Heart right ventricle (tissue), 16 donors: ENCODE measurements at regions not wholly inside any gene's neighbourhood (a gene's known extent, or its start where the extent isn't known, plus 50 kb on each side); places are given as distances from the start of the nearest gene placed in this dataset.
A peak's percentile ranks its signal among the peaks of the same experiment; 100 is the strongest.

Experiments used
- ATAC-seq, 8 donors: fragments of 200-7000 bp; cut with Tn5 transposase; one replicate each; pipeline ENCODE4 v1.9.1; 2020; ENCODE audit warnings: mild to moderate bottlenecking in 8 of 8, moderate library complexity in 8 of 8, moderate number of reproducible peaks in 1 of 8
- DNase-seq, 2 donors: peaks; one replicate each; pipeline ENCODE4 v3.0.0-alpha.2; 2020
- H3K27ac ChIP-seq, 10 donors: fragments of 200-600 bp; sonication (generic) in 2 of 10; one replicate each; pipeline versions ENCODE4 v1.5.0 to v1.8.0; 2020 to 2022; ENCODE audit warnings: mild to moderate bottlenecking in 3 of 10
- H3K27me3 ChIP-seq, 7 donors: fragments of 200-600 bp; one replicate each; pipeline ENCODE4 v1.8.0; 2021 to 2022; ENCODE audit warnings: mild to moderate bottlenecking in 2 of 7
- H3K36me3 ChIP-seq, 9 donors: fragments of 200-600 bp; sonication (generic) in 1 of 9; one replicate each; pipeline versions ENCODE4 v1.5.0 to v1.8.0; 2020 to 2022; ENCODE audit warnings: mild to moderate bottlenecking in 2 of 9
- H3K4me1 ChIP-seq, 9 donors: fragments of 200-600 bp; sonication (generic) in 1 of 9; one replicate each; pipeline versions ENCODE4 v1.5.0 to v1.8.0; 2020 to 2022; ENCODE audit warnings: mild to moderate bottlenecking in 4 of 9
- H3K4me3 ChIP-seq, 10 donors: fragments of 200-600 bp; sonication (generic) in 2 of 10; one replicate each; pipeline versions ENCODE4 v1.5.0 to v1.8.0; 2020 to 2022; ENCODE audit warnings: mild to moderate bottlenecking in 7 of 10, moderate library complexity in 2 of 10
- H3K9me3 ChIP-seq, 11 donors: fragments of 200-600 bp in 10 of 11; sonication (generic) in 2 of 11; one replicate each; pipeline versions ENCODE4 v1.5.0 to v1.8.0; 2013 to 2022; ENCODE audit warnings: mild to moderate bottlenecking in 2 of 11, control low read depth in 1 of 11, moderate library complexity in 1 of 11
- WGBS, 2 donors: extraction: QIAGEN DNeasy Blood & Tissue Kit; methylation state at CpG; one replicate each; pipeline ENCODE4 v1.1.7; 2013; ENCODE audit warnings: inconsistent platforms in 1 of 2; 5-methylcytosine and 5-hydroxymethylcytosine counted together
- intact Hi-C, 10 donors: fragments of 100-400 bp; cut with DNase I; formaldehyde crosslinking; loops; one replicate each; pipeline versions ENCODE4 v1.11.1 to v1.14.2; 2022
- TF ChIP-seq, protein P1 (sequence below), 9 donors: fragments of 200-600 bp; sonication (generic) in 2 of 9; IDR thresholded peaks; one replicate each; pipeline versions ENCODE4 v1.5.0 to v1.8.0; 2021 to 2022; ENCODE audit warnings: antibody characterized with exemption in 9 of 9, mild to moderate bottlenecking in 5 of 9, moderate library complexity in 1 of 9
- donor health status: Arrhythmogenic right ventricular cardiomyopathy.
- donor health status: ischemic (EF 13 %, LVEDD 7.1; RV severe dilation, severe dysfunction).
- donor health status: healthy with polysubstance abuse.
- donor health status: DM: no; HTN: yes; CAD: no.
- donor health status: DM: no; HTN: no; CAD: no.
- donor health status: ischemic (EF 25% LVEDD 6.9; RV normal size, moderate dysfunction).
- donor health status: ischemic (EF 25% LVEDD 5.7; RV mildly dilated, moderate dysfunction).
- donor health status: healthy.
- donor health status: DM: yes; HTN: yes; CAD: no.
- donor health status: Ischemic cardiomyopathy.
- donor health status: ischemic (EF 35%, LVEDD 5.7; RV mildly dilated, moderate dysfunction).
- donor health status: nonischemic (EF 11% LVEDD 7.7; RV severe dilation, severe dysfunction).
- donor health status: DM: yes; HTN: yes; CAD: no.
- donor health status: PGD.
- donor health status: ischemic (EF 29% LVEDD 5.4; RV normal size, mild dysfunction).
- donor health status: nonischemic (EF 23%, LVEDD 6.1; RV moderate dilation, normal function).

DNA sequence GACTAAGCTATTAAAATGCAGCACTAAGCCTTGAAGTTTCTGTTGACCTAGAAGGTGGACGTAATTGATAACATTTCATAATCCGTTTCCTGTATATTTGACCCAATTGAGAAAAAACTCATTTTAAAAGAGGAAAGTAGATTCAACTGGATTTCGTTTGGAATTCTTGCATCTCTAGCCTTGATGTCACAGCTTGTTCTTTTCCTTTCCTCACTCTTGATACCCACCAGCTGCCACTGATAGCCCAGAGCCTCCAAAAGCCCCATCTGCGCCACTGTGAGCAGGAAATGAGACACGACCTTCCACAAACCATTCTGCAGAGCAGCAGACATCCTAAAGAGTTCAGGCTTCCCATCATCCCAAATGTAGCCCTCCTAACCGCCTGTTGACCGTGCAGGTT is 61.8 kb downstream of the FOXB1 start:
- Histone ChIP-seq H3K4me1 (no peaks in the 10 kb centered on the region), H3K9me3 (peaks cover 0 to 20% (median 18%) of the 10 kb centered on the region in 11 donors), H3K36me3 (no peaks in the 10 kb centered on the region), H3K27me3 (peaks cover 0 to 32% (median 16%) of the 10 kb centered on the region in 7 donors), H3K4me3 (no peak overlapping the region), H3K27ac (no peak overlapping the region)
- TF ChIP-seq, protein P1, sequence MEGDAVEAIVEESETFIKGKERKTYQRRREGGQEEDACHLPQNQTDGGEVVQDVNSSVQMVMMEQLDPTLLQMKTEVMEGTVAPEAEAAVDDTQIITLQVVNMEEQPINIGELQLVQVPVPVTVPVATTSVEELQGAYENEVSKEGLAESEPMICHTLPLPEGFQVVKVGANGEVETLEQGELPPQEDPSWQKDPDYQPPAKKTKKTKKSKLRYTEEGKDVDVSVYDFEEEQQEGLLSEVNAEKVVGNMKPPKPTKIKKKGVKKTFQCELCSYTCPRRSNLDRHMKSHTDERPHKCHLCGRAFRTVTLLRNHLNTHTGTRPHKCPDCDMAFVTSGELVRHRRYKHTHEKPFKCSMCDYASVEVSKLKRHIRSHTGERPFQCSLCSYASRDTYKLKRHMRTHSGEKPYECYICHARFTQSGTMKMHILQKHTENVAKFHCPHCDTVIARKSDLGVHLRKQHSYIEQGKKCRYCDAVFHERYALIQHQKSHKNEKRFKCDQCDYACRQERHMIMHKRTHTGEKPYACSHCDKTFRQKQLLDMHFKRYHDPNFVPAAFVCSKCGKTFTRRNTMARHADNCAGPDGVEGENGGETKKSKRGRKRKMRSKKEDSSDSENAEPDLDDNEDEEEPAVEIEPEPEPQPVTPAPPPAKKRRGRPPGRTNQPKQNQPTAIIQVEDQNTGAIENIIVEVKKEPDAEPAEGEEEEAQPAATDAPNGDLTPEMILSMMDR (IDR thresholded peaks at IDR 0.05): no peak
- no peak for DNase-seq
- intact Hi-C loops: no loop called here
- 49 to 57% methylated on average over 7 of the region's 7 CpGs for WGBS, 2 donors
- ATAC-seq: peak in 2 of 8 donors; percentile 42 to 48

DNA sequence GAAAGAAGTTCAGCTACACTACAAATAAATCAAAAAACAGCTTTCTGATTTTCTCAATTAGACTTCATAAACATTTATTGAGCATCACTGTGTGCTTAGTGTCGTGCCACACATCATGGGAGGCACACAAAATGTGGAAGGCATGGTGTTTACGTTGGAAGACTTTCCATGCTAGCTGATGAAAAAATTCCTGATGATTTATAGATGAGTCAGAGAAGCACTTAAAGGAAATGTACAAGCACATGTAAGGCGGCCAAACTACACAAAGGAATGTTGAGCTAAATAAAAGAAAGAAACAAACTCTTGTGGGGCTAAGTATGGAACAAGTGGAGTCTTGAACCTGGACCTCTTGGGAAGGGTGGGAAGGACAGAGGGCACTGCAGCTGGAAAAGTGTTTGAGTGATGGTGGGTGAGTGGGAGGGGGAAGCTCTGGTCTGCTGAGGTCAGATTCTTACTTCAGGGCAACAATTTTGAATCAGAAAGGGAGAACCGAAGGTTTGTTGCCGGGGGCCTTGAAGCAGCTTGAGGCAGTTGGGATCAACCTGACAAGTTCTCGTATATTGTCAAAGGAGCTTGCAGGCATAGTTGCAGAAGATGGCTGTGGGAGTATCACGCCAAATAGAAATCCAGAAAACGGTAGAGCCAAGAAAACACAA is 66.9 kb downstream of the FOXB1 start:
- H3K4me1 ChIP-seq: no peaks in the 10 kb centered on the region
- H3K27me3 ChIP-seq: peaks cover 0 to 31% (median 5%) of the 10 kb centered on the region in 7 donors
- no peaks in the 10 kb centered on the region for H3K36me3 ChIP-seq
- peaks cover 0 to 9% (median 0%) of the 10 kb centered on the region in 11 donors for H3K9me3 ChIP-seq
- 65 to 75% methylated on average over 8 of the region's 8 CpGs for WGBS, 2 donors
- no peak overlapping the region for H3K4me3 ChIP-seq
- H3K27ac ChIP-seq: no peak overlapping the region
- ATAC-seq (no peak), DNase-seq (no peak)
- TF ChIP-seq, protein P1 (IDR thresholded peaks at IDR 0.05): no peak
- intact Hi-C loops: no loop called here

DNA sequence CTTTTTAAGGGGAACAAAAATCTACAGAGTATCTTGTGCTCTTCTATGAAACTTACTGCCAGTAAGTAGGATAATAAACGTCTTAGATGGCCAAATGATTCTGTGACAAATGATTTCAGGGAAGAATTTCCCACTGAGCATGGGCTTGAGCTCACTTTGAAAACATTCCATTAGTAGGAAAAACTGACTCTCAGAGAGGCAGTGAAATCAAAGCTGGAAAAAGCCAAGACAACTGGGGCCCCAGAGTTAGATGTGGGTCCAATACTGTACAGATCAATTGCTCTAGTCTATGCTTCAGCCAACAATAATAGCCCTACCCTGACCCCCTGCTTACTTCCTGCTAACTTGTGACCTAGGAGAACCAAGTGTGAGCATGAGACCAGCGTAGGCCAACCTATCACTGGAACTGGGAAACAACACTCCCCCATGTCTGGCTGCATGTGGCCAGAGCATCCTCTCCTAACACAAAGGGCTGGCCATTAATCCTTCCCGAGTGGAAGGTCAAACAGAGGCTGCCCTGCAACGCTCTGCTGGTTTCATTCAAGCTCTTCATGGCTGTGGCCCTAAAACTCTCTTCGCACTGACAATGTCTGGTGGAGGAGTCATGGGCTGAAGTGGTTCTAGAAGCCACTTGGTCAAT is 68.8 kb downstream of the FOXB1 start:
- ATAC-seq: no peak
- intact Hi-C loops: no loop called here
- H3K27me3 ChIP-seq: peaks cover 0 to 40% (median 3%) of the 10 kb centered on the region in 7 donors
- DNase-seq: no peak
- no peak overlapping the region for H3K27ac ChIP-seq
- TF ChIP-seq, protein P1 (IDR thresholded peaks at IDR 0.05): no peak
- no peaks in the 10 kb centered on the region for H3K36me3 ChIP-seq
- WGBS, 2 donors: 63 to 69% methylated on average over 5 of the region's 5 CpGs
- peaks cover 0 to 9% (median 0%) of the 10 kb centered on the region in 11 donors for H3K9me3 ChIP-seq
- no peak overlapping the region for H3K4me3 ChIP-seq
- no peaks in the 10 kb centered on the region for H3K4me1 ChIP-seq

DNA sequence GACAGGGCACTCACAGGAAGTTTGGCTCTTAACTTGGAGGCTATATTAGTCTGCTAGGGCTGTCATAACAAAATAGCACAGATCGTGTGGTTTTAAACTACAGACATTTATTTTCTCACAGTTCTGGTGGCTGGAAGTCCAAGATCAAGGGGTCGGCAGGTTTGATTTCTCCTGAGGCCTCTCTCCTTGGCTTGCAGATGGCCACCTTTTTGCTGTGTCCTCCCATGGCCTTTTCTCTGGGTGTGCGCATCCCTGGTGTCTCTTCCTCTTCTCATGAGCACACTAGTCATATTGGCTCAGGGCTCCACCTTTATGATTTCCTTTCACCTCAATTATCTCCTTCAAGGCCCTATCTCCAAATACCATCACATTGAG is 69.3 kb downstream of the FOXB1 start:
- TF ChIP-seq, protein P1 (IDR thresholded peaks at IDR 0.05): no peak
- DNase-seq: no peak
- Histone ChIP-seq H3K27me3 (peaks cover 0 to 37% (median 7%) of the 10 kb centered on the region in 7 donors), H3K27ac (no peak overlapping the region), H3K9me3 (peaks cover 0 to 9% (median 0%) of the 10 kb centered on the region in 11 donors), H3K4me3 (no peak overlapping the region), H3K36me3 (no peaks in the 10 kb centered on the region), H3K4me1 (no peaks in the 10 kb centered on the region)
- intact Hi-C loops: no loop called here
- no peak for ATAC-seq
- WGBS, 2 donors: 93 to 96% methylated on average over 3 of the region's 3 CpGs
